ENCODE measurements at regions not wholly inside any gene's neighbourhood (a gene's known extent, or its start where the extent isn't known, plus 50 kb on each side); places are given as distances from the start of the nearest gene placed in this dataset.
"Not testable (repeated sequence)": the region's sequence is repeated elsewhere in the genome, so short reads cannot be mapped to it uniquely, and the experiment has no call there.

DNA sequence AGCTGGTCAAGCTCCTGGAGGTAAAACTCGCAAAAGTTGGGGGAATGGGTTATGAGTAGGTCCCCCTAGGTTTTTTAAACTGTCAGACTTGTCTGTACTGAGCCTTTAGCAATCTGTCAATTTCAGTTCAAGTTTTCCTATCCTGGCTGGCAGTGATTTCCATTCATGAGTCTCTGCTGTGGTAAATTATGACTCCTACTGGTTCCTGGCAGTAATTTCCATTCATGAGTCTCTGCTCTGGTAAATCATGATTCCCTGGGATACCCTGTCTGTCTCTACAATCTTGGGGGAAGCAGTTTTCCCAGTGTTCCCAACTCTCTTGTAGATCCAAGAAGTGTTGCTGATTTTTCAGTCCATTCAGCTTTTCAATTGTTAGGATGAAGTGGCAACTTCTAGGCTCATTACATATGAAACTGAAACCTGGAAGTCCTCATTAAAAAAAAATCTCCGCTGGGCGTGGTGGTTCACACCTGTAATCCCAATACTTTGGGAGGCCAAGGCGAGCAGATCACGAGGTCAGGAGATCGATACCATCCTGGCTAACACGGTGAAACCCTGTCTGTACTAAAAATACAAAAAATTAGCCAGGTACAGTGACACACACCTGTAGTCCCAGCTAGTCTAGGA is 91.3 kb upstream of the GPBP1 start:
- intact Hi-C loops (cut with micrococcal nuclease; ENCODE audit: unreplicated experiment), result no loop called here

DNA sequence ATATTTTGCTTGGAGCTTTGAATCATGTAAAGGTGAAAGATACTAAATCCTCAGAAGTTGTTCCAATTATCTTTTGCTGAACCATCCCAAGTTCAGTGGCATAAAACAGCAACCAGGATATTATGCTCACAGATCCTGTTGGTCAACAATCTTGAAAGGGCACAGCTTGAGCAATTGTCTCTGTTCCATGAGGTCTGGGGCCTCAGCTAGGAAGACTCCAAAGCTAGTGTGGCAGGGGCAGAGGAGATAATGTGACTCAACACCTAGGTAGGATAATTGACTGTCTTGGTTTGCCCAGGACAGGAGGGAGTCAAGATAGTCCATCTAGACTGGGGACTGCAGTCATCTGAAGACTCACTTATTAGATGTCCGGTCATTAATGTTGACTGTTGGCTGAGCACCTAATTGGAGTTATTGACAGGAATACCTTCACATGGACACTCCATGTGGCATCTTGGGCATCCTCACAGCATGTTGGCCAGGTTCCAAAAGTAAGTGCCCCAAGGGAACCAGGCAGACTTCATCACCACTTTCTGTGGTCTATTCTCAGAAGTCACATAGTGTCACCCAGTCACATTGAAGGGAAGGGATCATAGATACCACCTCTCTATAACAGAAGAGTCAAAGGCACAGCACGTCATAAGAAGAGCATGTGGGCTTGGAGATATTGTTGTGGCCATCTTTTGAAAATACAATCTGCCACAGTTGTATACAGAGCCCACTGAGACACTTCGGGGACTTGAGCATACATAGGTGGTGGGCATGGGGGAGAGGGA is 88.4 kb upstream of the GPBP1 start:
- POLR2A ChIA-PET, result interaction anchor here (1.0 to 1.6 kb wide), 2 partner anchors 10 to 39 kb away, joined by 3 to 8 read pairs; no protein-coding TSS in a partner anchor
- Histone ChIP-seq H3K4me2 (ENCODE audit: low read length) (no peak overlapping the region), H3K4me3 (ENCODE audit: low read depth, low read length, poor library complexity, severe bottlenecking) (no peak overlapping the region), H3K4me1 (ENCODE audit: insufficient read depth, low read length, poor library complexity, severe bottlenecking) (no peaks in the 10 kb centered on the region), H3K27ac (ENCODE audit: low read depth, low read length, poor library complexity, severe bottlenecking) (no peak overlapping the region), H3K9me2 (ENCODE audit: insufficient read depth, low read length) (no peaks in the 10 kb centered on the region), H3K36me3 (ENCODE audit: insufficient read depth, low read length) (no peaks in the 10 kb centered on the region), H2AFZ (ENCODE audit: low read length) (no peak overlapping the region), H3K9me3 (ENCODE audit: low read length) (no peaks in the 10 kb centered on the region), H4K20me1 (ENCODE audit: insufficient read depth, low read length) (no peaks in the 10 kb centered on the region), H3K79me2 (ENCODE audit: insufficient read depth, low read depth, low read length) (no peaks in the 10 kb centered on the region)
- intact Hi-C loops (cut with micrococcal nuclease; ENCODE audit: unreplicated experiment), result no loop called here
- CTCF ChIA-PET (ENCODE audit: unreplicated experiment), result no interaction called here
- no TSS peak for BruUV-seq (replicated peaks)
- TF ChIP-seq, protein P1, sequence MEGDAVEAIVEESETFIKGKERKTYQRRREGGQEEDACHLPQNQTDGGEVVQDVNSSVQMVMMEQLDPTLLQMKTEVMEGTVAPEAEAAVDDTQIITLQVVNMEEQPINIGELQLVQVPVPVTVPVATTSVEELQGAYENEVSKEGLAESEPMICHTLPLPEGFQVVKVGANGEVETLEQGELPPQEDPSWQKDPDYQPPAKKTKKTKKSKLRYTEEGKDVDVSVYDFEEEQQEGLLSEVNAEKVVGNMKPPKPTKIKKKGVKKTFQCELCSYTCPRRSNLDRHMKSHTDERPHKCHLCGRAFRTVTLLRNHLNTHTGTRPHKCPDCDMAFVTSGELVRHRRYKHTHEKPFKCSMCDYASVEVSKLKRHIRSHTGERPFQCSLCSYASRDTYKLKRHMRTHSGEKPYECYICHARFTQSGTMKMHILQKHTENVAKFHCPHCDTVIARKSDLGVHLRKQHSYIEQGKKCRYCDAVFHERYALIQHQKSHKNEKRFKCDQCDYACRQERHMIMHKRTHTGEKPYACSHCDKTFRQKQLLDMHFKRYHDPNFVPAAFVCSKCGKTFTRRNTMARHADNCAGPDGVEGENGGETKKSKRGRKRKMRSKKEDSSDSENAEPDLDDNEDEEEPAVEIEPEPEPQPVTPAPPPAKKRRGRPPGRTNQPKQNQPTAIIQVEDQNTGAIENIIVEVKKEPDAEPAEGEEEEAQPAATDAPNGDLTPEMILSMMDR (conservative IDR thresholded peaks at IDR 0.05; ENCODE audit: low read length), result no peak
- TF ChIP-seq EZH2phosphoT487 (IDR thresholded peaks at IDR 0.05; ENCODE audit: borderline replicate concordance, low read depth, low read length), result no peak
- DNase-seq (ENCODE audit: low spot score), result no peak

More for the DNA sequence above, 91.3 kb upstream of the GPBP1 start:
- H3K36me3 ChIP-seq (ENCODE audit: insufficient read depth, low read length), result no peaks in the 10 kb centered on the region
- no peaks in the 10 kb centered on the region for H3K9me2 ChIP-seq (ENCODE audit: insufficient read depth, low read length)
- no peaks in the 10 kb centered on the region for H4K20me1 ChIP-seq (ENCODE audit: insufficient read depth, low read length)
- DNase-seq (ENCODE audit: low spot score), result peak; percentile 8
- H3K27ac ChIP-seq (ENCODE audit: low read depth, low read length, poor library complexity, severe bottlenecking), result no peak overlapping the region
- no TSS peak for BruUV-seq (replicated peaks)
- H3K4me3 ChIP-seq (ENCODE audit: low read depth, low read length, poor library complexity, severe bottlenecking), result no peak overlapping the region
- TF ChIP-seq, protein P1 (conservative IDR thresholded peaks at IDR 0.05; ENCODE audit: low read length), result peak; percentile 48
- no peak for TF ChIP-seq EZH2phosphoT487 (IDR thresholded peaks at IDR 0.05; ENCODE audit: borderline replicate concordance, low read depth, low read length)
- ChIA-PET POLR2A (no interaction called here), CTCF (ENCODE audit: unreplicated experiment) (no interaction called here)
- no peaks in the 10 kb centered on the region for H3K79me2 ChIP-seq (ENCODE audit: insufficient read depth, low read depth, low read length)
- no peak overlapping the region for H3K4me2 ChIP-seq (ENCODE audit: low read length)
- no peaks in the 10 kb centered on the region for H3K4me1 ChIP-seq (ENCODE audit: insufficient read depth, low read length, poor library complexity, severe bottlenecking)
- H3K9me3 ChIP-seq (ENCODE audit: low read length), result no peaks in the 10 kb centered on the region
- no peak overlapping the region for H2AFZ ChIP-seq (ENCODE audit: low read length)

DNA sequence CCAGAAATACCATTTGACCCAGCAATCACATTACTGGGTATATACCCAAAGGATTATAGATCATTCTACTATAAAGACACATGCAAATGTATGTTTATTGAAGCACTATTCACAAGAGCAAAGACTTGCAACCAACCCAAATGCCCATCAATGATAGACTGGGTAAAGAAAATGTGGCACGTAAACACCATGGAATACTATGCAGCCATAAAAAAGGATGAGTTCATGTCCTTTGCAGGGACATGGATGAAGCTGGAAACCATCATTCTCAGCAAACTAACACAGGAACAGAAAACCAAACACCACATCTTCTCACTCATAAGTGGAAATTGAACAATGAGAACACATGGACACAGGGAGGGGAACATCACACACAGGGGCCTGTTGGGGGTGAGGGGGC is 85.9 kb upstream of the GPBP1 start:
- H3K79me2 ChIP-seq (ENCODE audit: insufficient read depth, low read depth, low read length); H3K4me3 ChIP-seq (ENCODE audit: low read depth, low read length, poor library complexity, severe bottlenecking); H4K20me1 ChIP-seq (ENCODE audit: insufficient read depth, low read length); H3K4me2 ChIP-seq (ENCODE audit: low read length); H3K9me3 ChIP-seq (ENCODE audit: low read length); intact Hi-C loops (cut with micrococcal nuclease; ENCODE audit: unreplicated experiment); DNase-seq (ENCODE audit: low spot score); H3K9me2 ChIP-seq (ENCODE audit: insufficient read depth, low read length); BruUV-seq (replicated peaks); H2AFZ ChIP-seq (ENCODE audit: low read length); H3K27ac ChIP-seq (ENCODE audit: low read depth, low read length, poor library complexity, severe bottlenecking); POLR2A ChIA-PET; CTCF ChIA-PET (ENCODE audit: unreplicated experiment); H3K4me1 ChIP-seq (ENCODE audit: insufficient read depth, low read length, poor library complexity, severe bottlenecking); H3K36me3 ChIP-seq (ENCODE audit: insufficient read depth, low read length): not testable (repeated sequence)

All from OCI-LY7 (cell line).